ENCODE measurements at regions not wholly inside any gene's neighbourhood (a gene's known extent, or its start where the extent isn't known, plus 50 kb on each side); places are given as distances from the start of the nearest gene placed in this dataset.
A peak's percentile ranks its signal among the peaks of the same experiment; 100 is the strongest.

GRCh38 chr9:100884518-100884917, 144.0 kb upstream of the PLPPR1 start:
- Histone ChIP-seq H3K9me3 (ENCODE audit: control insufficient read depth, low read length) (no peaks in the 10 kb centered on the region), H3K9ac (ENCODE audit: low read length) (no peak overlapping the region), H3K4me3 (ENCODE audit: low read length) (no peak overlapping the region), H3K27me3 (replicated peaks; ENCODE audit: control insufficient read depth, insufficient read depth, low read length) (no peaks in the 10 kb centered on the region), H3K4me1 (ENCODE audit: control insufficient read depth, insufficient read depth, low read length) (peaks cover 16% of the 10 kb centered on the region), H3K36me3 (ENCODE audit: control insufficient read depth, insufficient read depth, low read length, severe bottlenecking) (no peaks in the 10 kb centered on the region)
- DNase-seq (ENCODE audit: low read depth): no peak

DNA sequence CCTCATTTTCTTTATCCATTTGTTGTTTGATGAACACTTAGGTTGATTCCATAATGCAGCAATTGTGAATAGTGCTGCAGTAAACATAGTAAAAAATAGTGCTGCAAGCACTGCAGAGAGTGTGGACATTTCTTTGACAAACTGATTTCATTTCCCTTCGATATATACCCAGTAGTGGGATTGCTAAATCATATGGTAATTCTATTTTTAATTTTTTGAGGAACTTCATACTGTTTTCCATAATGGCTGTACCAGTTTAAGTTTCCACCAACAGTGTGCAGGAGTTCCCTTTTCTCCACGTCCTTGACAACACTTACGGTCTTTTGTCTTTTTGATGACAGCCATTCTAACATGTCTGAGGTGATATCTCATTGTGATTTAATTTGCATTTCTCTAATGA, 138.2 kb upstream of the PLPPR1 start:
- H3K4me3 ChIP-seq (ENCODE audit: low read length): no peak overlapping the region
- H3K9ac ChIP-seq (ENCODE audit: low read length): no peak overlapping the region
- no peaks in the 10 kb centered on the region for H3K27me3 ChIP-seq (replicated peaks; ENCODE audit: control insufficient read depth, insufficient read depth, low read length)
- DNase-seq (ENCODE audit: low read depth): no peak
- no peaks in the 10 kb centered on the region for H3K4me1 ChIP-seq (ENCODE audit: control insufficient read depth, insufficient read depth, low read length)
- H3K36me3 ChIP-seq (ENCODE audit: control insufficient read depth, insufficient read depth, low read length, severe bottlenecking): no peaks in the 10 kb centered on the region
- peaks cover 2% of the 10 kb centered on the region for H3K9me3 ChIP-seq (ENCODE audit: control insufficient read depth, low read length)

- no peaks in the 10 kb centered on the region for H3K27me3 ChIP-seq (replicated peaks; ENCODE audit: control insufficient read depth, insufficient read depth, low read length)
- no peak overlapping the region for H3K4me3 ChIP-seq (ENCODE audit: low read length)
- no peaks in the 10 kb centered on the region for H3K36me3 ChIP-seq (ENCODE audit: control insufficient read depth, insufficient read depth, low read length, severe bottlenecking)
- no peak for DNase-seq (ENCODE audit: low read depth)
- no peaks in the 10 kb centered on the region for H3K4me1 ChIP-seq (ENCODE audit: control insufficient read depth, insufficient read depth, low read length)
- no peak overlapping the region for H3K9ac ChIP-seq (ENCODE audit: low read length)
- H3K9me3 ChIP-seq (ENCODE audit: control insufficient read depth, low read length): no peaks in the 10 kb centered on the region
Measured at GRCh38 chr9:100911273-100911672, 117.3 kb upstream of the PLPPR1 start.

- no peaks in the 10 kb centered on the region for H3K9me3 ChIP-seq (ENCODE audit: control insufficient read depth, low read length)
- H3K9ac ChIP-seq (ENCODE audit: low read length): no peak overlapping the region
- H3K27me3 ChIP-seq (replicated peaks; ENCODE audit: control insufficient read depth, insufficient read depth, low read length): no peaks in the 10 kb centered on the region
- no peak for DNase-seq (ENCODE audit: low read depth)
- no peak overlapping the region for H3K4me3 ChIP-seq (ENCODE audit: low read length)
- no peaks in the 10 kb centered on the region for H3K36me3 ChIP-seq (ENCODE audit: control insufficient read depth, insufficient read depth, low read length, severe bottlenecking)
- H3K4me1 ChIP-seq (ENCODE audit: control insufficient read depth, insufficient read depth, low read length): no peaks in the 10 kb centered on the region
Measured at GRCh38 chr9:100913257-100913656, 115.3 kb upstream of the PLPPR1 start.

DNA sequence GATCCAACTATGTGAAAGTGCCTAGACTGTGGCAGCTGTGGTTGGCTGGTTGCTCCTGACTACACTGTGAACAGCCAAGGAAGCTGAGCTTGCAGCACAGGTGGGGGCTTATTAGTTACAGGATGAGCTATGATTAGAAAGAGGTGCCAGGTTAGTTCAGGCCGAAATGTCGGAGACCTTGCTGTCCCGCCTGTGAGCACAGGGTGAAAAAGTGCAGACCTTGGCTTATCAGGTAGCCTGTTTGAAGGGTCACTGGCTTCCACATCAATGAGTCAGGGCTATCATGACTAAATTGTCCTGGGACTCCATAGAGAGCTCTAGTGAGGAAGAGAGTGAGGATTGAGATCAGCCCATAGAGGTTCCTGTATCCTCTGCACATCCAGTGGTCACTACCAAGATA, 114.3 kb upstream of the PLPPR1 start:
- Histone ChIP-seq H3K9ac (ENCODE audit: low read length) (no peak overlapping the region), H3K4me3 (ENCODE audit: low read length) (no peak overlapping the region), H3K4me1 (ENCODE audit: control insufficient read depth, insufficient read depth, low read length) (no peaks in the 10 kb centered on the region), H3K27me3 (replicated peaks; ENCODE audit: control insufficient read depth, insufficient read depth, low read length) (no peaks in the 10 kb centered on the region), H3K36me3 (ENCODE audit: control insufficient read depth, insufficient read depth, low read length, severe bottlenecking) (no peaks in the 10 kb centered on the region), H3K9me3 (ENCODE audit: control insufficient read depth, low read length) (no peaks in the 10 kb centered on the region)
- DNase-seq (ENCODE audit: low read depth): no peak

- H3K4me3 ChIP-seq (ENCODE audit: low read length): no peak overlapping the region
- DNase-seq (ENCODE audit: low read depth): no peak
- no peak overlapping the region for H3K9ac ChIP-seq (ENCODE audit: low read length)
Measured at GRCh38 chr9:100919506-100919905, 109.0 kb upstream of the PLPPR1 start.

DNA sequence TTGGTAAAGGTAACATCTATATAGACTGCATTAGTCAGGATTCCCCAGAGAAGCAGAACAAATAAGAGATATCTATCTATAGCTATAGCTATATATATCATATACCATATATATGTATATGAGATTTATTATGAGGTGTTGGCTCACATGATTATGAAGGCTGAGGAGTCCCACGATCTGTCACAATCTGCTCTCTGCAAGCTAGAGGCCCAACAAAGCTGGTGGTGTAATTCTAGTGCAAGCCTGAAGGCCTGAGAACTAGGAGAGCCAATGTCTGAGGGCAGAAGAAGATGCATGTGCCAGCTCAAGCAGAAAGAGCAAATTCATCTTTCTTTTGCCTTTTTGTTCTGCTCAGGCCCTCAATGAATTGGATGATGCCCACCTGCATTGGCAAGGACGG, 102.2 kb upstream of the PLPPR1 start:
- no peak for DNase-seq (ENCODE audit: low read depth)
- no peaks in the 10 kb centered on the region for H3K36me3 ChIP-seq (ENCODE audit: control insufficient read depth, insufficient read depth, low read length, severe bottlenecking)
- no peaks in the 10 kb centered on the region for H3K4me1 ChIP-seq (ENCODE audit: control insufficient read depth, insufficient read depth, low read length)
- H3K9ac ChIP-seq (ENCODE audit: low read length): no peak overlapping the region
- H3K9me3 ChIP-seq (ENCODE audit: control insufficient read depth, low read length): no peaks in the 10 kb centered on the region
- H3K4me3 ChIP-seq (ENCODE audit: low read length): no peak overlapping the region
- no peaks in the 10 kb centered on the region for H3K27me3 ChIP-seq (replicated peaks; ENCODE audit: control insufficient read depth, insufficient read depth, low read length)

More at GRCh38 chr9:100919506-100919905, 109.0 kb upstream of the PLPPR1 start:
- no peaks in the 10 kb centered on the region for H3K36me3 ChIP-seq (ENCODE audit: control insufficient read depth, insufficient read depth, low read length, severe bottlenecking)
- H3K9me3 ChIP-seq (ENCODE audit: control insufficient read depth, low read length): peaks cover 3% of the 10 kb centered on the region
- H3K4me1 ChIP-seq (ENCODE audit: control insufficient read depth, insufficient read depth, low read length): no peaks in the 10 kb centered on the region
- H3K27me3 ChIP-seq (replicated peaks; ENCODE audit: control insufficient read depth, insufficient read depth, low read length): no peaks in the 10 kb centered on the region

DNA sequence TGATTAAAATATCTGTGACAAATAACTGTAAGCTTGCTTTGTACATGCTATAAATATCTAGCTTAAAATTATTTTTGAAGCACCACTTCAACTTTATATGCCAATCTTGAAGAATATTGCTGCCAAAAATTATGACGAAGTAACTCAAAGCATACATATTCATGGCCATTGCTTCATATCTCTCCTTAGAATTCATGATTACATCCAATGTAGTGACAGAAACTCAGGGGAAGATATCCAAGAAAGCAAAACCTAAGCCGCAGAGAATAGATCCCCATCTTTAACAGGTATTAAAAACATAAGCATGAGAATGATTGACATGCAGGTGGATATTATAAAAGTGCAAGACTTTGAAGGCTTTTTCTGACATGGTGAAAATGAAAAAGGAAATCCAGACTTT, 100.8 kb upstream of the PLPPR1 start:
- H3K9ac ChIP-seq (ENCODE audit: low read length): no peak overlapping the region
- H3K4me3 ChIP-seq (ENCODE audit: low read length): no peak overlapping the region
- no peaks in the 10 kb centered on the region for H3K4me1 ChIP-seq (ENCODE audit: control insufficient read depth, insufficient read depth, low read length)
- H3K9me3 ChIP-seq (ENCODE audit: control insufficient read depth, low read length): no peaks in the 10 kb centered on the region
- no peaks in the 10 kb centered on the region for H3K36me3 ChIP-seq (ENCODE audit: control insufficient read depth, insufficient read depth, low read length, severe bottlenecking)
- no peak for DNase-seq (ENCODE audit: low read depth)
- H3K27me3 ChIP-seq (replicated peaks; ENCODE audit: control insufficient read depth, insufficient read depth, low read length): no peaks in the 10 kb centered on the region

DNA sequence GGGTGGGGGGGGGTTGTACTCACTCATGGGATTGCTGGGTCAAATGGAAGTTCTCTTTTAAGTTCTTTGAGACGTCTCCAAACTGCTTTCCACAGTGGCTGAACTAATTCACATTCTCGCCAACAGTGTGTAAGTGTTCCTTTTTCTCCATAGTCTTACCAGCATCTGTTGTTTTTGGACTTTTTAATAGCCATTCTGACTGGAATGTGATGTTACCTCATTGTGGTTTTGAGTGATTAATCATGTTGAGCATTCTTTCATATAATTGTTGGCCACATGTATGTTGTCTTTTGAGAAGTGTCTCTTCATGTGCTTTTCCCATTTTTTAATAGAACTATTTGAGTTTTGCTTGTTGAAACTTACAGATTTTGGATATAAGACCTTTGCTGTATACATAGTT, 94.9 kb upstream of the PLPPR1 start:
- Histone ChIP-seq H3K4me1 (ENCODE audit: control insufficient read depth, insufficient read depth, low read length) (no peaks in the 10 kb centered on the region), H3K36me3 (ENCODE audit: control insufficient read depth, insufficient read depth, low read length, severe bottlenecking) (no peaks in the 10 kb centered on the region), H3K4me3 (ENCODE audit: low read length) (no peak overlapping the region), H3K9ac (ENCODE audit: low read length) (no peak overlapping the region), H3K27me3 (replicated peaks; ENCODE audit: control insufficient read depth, insufficient read depth, low read length) (no peaks in the 10 kb centered on the region), H3K9me3 (ENCODE audit: control insufficient read depth, low read length) (no peaks in the 10 kb centered on the region)
- peak; percentile 20 for DNase-seq (ENCODE audit: low read depth)

GRCh38 chr9:100937382-100937781, 91.1 kb upstream of the PLPPR1 start:
- no peak for DNase-seq (ENCODE audit: low read depth)
- H3K4me1 ChIP-seq (ENCODE audit: control insufficient read depth, insufficient read depth, low read length): no peaks in the 10 kb centered on the region
- no peak overlapping the region for H3K4me3 ChIP-seq (ENCODE audit: low read length)
- H3K36me3 ChIP-seq (ENCODE audit: control insufficient read depth, insufficient read depth, low read length, severe bottlenecking): no peaks in the 10 kb centered on the region
- H3K9me3 ChIP-seq (ENCODE audit: control insufficient read depth, low read length): no peaks in the 10 kb centered on the region
- H3K9ac ChIP-seq (ENCODE audit: low read length): no peak overlapping the region
- no peaks in the 10 kb centered on the region for H3K27me3 ChIP-seq (replicated peaks; ENCODE audit: control insufficient read depth, insufficient read depth, low read length)

GRCh38 chr9:100938507-100938906, 90.0 kb upstream of the PLPPR1 start:
- no peak for DNase-seq (ENCODE audit: low read depth)
- no peaks in the 10 kb centered on the region for H3K36me3 ChIP-seq (ENCODE audit: control insufficient read depth, insufficient read depth, low read length, severe bottlenecking)
- H3K4me1 ChIP-seq (ENCODE audit: control insufficient read depth, insufficient read depth, low read length): no peaks in the 10 kb centered on the region
- no peaks in the 10 kb centered on the region for H3K27me3 ChIP-seq (replicated peaks; ENCODE audit: control insufficient read depth, insufficient read depth, low read length)
- H3K9me3 ChIP-seq (ENCODE audit: control insufficient read depth, low read length): peaks cover 2% of the 10 kb centered on the region
- no peak overlapping the region for H3K9ac ChIP-seq (ENCODE audit: low read length)
- no peak overlapping the region for H3K4me3 ChIP-seq (ENCODE audit: low read length)

DNA sequence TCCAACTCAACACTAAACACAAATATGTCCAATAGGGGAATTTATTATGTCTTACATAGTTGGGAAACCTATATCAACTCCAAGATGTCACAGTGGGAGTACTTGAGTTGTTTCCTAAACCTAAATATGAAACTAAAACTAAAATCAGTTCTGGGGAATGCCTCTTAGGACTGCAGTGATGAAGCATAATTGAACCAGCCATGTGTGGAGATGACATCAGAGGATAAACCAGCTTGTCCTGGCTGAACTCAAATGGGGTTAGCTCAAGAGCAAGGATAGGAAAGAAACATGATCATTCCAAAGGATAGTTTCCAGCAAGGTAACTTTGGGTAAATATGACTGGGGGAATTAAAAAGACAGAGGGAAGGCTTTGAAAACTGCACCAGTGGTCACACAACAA, 88.9 kb upstream of the PLPPR1 start:
- peaks cover 11% of the 10 kb centered on the region for H3K9me3 ChIP-seq (ENCODE audit: control insufficient read depth, low read length)
- no peaks in the 10 kb centered on the region for H3K27me3 ChIP-seq (replicated peaks; ENCODE audit: control insufficient read depth, insufficient read depth, low read length)
- H3K9ac ChIP-seq (ENCODE audit: low read length): no peak overlapping the region
- DNase-seq (ENCODE audit: low read depth): no peak
- no peak overlapping the region for H3K4me3 ChIP-seq (ENCODE audit: low read length)
- H3K36me3 ChIP-seq (ENCODE audit: control insufficient read depth, insufficient read depth, low read length, severe bottlenecking): no peaks in the 10 kb centered on the region
- H3K4me1 ChIP-seq (ENCODE audit: control insufficient read depth, insufficient read depth, low read length): no peaks in the 10 kb centered on the region
